ENCODE measurements at regions not wholly inside any gene's neighbourhood (a gene's known extent, or its start where the extent isn't known, plus 50 kb on each side); places are given as distances from the start of the nearest gene placed in this dataset.

- no peak for TF ChIP-seq CTCF (IDR thresholded peaks at IDR 0.05)
- no peak for TF ChIP-seq POLR2A (IDR thresholded peaks at IDR 0.05)
These were observed 76.9 kb upstream of the RALY start for GRCh38 chr20:33916768-33917167.

Measured in thyroid gland (tissue), 4 donors.